Neural cell (in vitro differentiated cells): ENCODE measurements at regions not wholly inside any gene's neighbourhood (a gene's known extent, or its start where the extent isn't known, plus 50 kb on each side); places are given as distances from the start of the nearest gene placed in this dataset.

ENCODE experiments used
- H2AFZ ChIP-seq: fragments of 200-600, 300-800 bp; sonication (generic), shearing (Covaris generic); 2 replicates; pipeline ENCODE4 v1.6.0; 2014; ENCODE audit warnings: low read depth, mild to moderate bottlenecking, antibody characterized with exemption, low read length, moderate library complexity
- H3F3A ChIP-seq: fragments of 200-600 bp; shearing (Covaris generic); 2 replicates; pipeline ENCODE4 v1.6.1; 2016; ENCODE audit warnings: mild to moderate bottlenecking, moderate library complexity, mixed read lengths, antibody characterized with exemption, low read length; ENCODE audit not compliant: insufficient read depth, poor library complexity, severe bottlenecking
- H3K27ac ChIP-seq: fragments of 200-600, 300-800 bp; sonication (generic), shearing (Covaris generic); 2 replicates; pipeline ENCODE4 v1.5.1; 2014; ENCODE audit warnings: mild to moderate bottlenecking, low read length, moderate library complexity
- H3K27me3 ChIP-seq: fragments of 300-800, 200-600 bp; sonication (generic), shearing (Covaris generic); 2 replicates; pipeline ENCODE4 v1.6.0; 2014; ENCODE audit warnings: mild to moderate bottlenecking, low read depth, low read length, moderate library complexity; ENCODE audit not compliant: insufficient read depth
- H3K36me3 ChIP-seq: fragments of 300-800, 200-600 bp; sonication (generic), shearing (Covaris generic); 2 replicates; pipeline ENCODE4 v1.5.1; 2014; ENCODE audit warnings: mild to moderate bottlenecking, antibody characterized with exemption, low read length, moderate library complexity; ENCODE audit not compliant: insufficient read depth
- H3K4me2 ChIP-seq: fragments of 300-800, 200-600 bp; sonication (generic), shearing (Covaris generic); 2 replicates; pipeline ENCODE4 v1.6.0; 2014; ENCODE audit warnings: mild to moderate bottlenecking, low read length
- H3K4me3 ChIP-seq: fragments of 300-800, 200-600 bp; sonication (generic), shearing (Covaris generic); 2 replicates; pipeline ENCODE4 v1.5.1; 2014; ENCODE audit warnings: mild to moderate bottlenecking, low read length, moderate library complexity
- H3K79me2 ChIP-seq: fragments of 200-600 bp; shearing (Covaris generic); replicated peaks from 2 replicates; pipeline ENCODE4 v1.6.0; 2014; ENCODE audit warnings: mild to moderate bottlenecking, low read length, moderate library complexity; ENCODE audit not compliant: insufficient read depth
- H3K9ac ChIP-seq: fragments of 300-800, 200-600 bp; sonication (generic), shearing (Covaris generic); 2 replicates; pipeline ENCODE4 v1.6.1; 2016; ENCODE audit warnings: mild to moderate bottlenecking, low read length, mixed read lengths
- H3K9me2 ChIP-seq: fragments of 200-600 bp; shearing (Covaris generic); 2 replicates; pipeline ENCODE4 v1.6.1; 2016; ENCODE audit warnings: mild to moderate bottlenecking, low read length, mixed read lengths; ENCODE audit not compliant: insufficient read depth
- H3K9me3 ChIP-seq: fragments of 200-600, 300-800 bp; sonication (generic), shearing (Covaris generic); 2 replicates; pipeline ENCODE4 v1.6.1; 2016; ENCODE audit warnings: mild to moderate bottlenecking, mixed run types, low read length, moderate library complexity, mixed read lengths
- H4K20me1 ChIP-seq: fragments of 200-600 bp; shearing (Covaris generic); 2 replicates; pipeline ENCODE4 v1.6.1; 2016; ENCODE audit warnings: mild to moderate bottlenecking, mixed run types; ENCODE audit not compliant: insufficient read depth
- CTCF ChIP-seq: fragments of 450-650 bp; IDR thresholded peaks from 2 replicates; pipeline ENCODE4 v1.5.1; 2014; ENCODE audit warnings: antibody characterized with exemption, mild to moderate bottlenecking, moderate library complexity; ENCODE audit not compliant: poor library complexity, severe bottlenecking
- EP300 ChIP-seq: fragments of 450-650 bp; conservative IDR thresholded peaks from 2 replicates; pipeline ENCODE4 v1.6.1; 2014; ENCODE audit warnings: antibody characterized with exemption, mild to moderate bottlenecking, moderate library complexity; ENCODE audit not compliant: poor library complexity, severe bottlenecking
- EZH2 ChIP-seq: fragments of 200-600, 300-800 bp; shearing (Covaris generic), sonication (generic); IDR thresholded peaks from 2 replicates; pipeline ENCODE4 v1.6.1; 2014; ENCODE audit warnings: antibody characterized with exemption, low read length, borderline replicate concordance, mild to moderate bottlenecking; ENCODE audit not compliant: insufficient read depth, poor library complexity, severe bottlenecking
- MXI1 ChIP-seq: fragments of 450-650 bp; conservative IDR thresholded peaks from 2 replicates; pipeline ENCODE4 v1.6.1; 2014; ENCODE audit warnings: antibody characterized with exemption, mild to moderate bottlenecking; ENCODE audit not compliant: poor library complexity, severe bottlenecking
- POLR2AphosphoS5 ChIP-seq: IDR thresholded peaks from 2 replicates; pipeline ENCODE4 v1.6.1; 2012
- RAD21 ChIP-seq: fragments of 450-650 bp; conservative IDR thresholded peaks from 2 replicates; pipeline ENCODE4 v1.6.1; 2014; ENCODE audit warnings: antibody characterized with exemption, mild to moderate bottlenecking, moderate library complexity
- REST ChIP-seq: IDR thresholded peaks from 2 replicates; pipeline ENCODE4 v1.6.1; 2012; ENCODE audit warnings: borderline replicate concordance
- SMC3 ChIP-seq: fragments of 450-650 bp; conservative IDR thresholded peaks from 2 replicates; pipeline ENCODE4 v1.6.1; 2014; ENCODE audit warnings: antibody characterized with exemption, mild to moderate bottlenecking, moderate library complexity; ENCODE audit not compliant: poor library complexity
- TAF1 ChIP-seq: IDR thresholded peaks from 2 replicates; pipeline ENCODE4 v1.6.1; 2012; ENCODE audit warnings: low read depth

DNA sequence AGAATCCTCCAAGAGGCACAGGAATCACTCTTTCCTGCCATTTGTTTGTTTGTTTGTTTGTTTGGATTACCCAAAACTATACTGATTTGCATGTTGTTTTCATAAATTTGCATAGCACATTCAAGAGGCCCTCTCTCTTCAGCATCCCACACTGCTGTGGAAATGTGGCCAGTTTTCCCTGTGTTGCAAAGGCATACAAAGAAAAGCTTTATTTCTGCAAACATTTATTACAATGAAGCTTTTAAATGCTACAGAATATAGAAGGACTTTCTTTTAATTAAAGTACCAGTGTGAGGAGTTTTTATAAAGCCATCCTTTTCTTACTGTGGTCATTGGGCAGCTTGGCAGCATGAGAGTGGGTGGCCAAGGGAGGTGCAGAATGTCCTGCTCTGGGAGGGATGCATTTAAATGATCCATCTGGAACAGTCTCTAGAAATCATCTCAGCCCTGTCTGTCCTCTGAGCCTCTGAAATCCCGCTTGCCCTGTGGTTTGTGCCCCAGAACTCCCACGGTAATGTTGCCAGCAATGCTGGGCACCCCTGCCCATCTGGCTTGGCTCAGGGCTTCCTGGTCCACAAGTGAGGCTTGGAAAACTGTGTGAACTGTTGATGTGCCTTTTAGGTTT, 356.8 kb upstream of the KIF2A start:
- no peaks in the 10 kb centered on the region for H3K9me3 ChIP-seq
- H3K36me3 ChIP-seq = no peaks in the 10 kb centered on the region
- no peaks in the 10 kb centered on the region for H3K79me2 ChIP-seq
- no peak overlapping the region for H3K4me2 ChIP-seq
- no peak overlapping the region for H3K9ac ChIP-seq
- H3K27me3 ChIP-seq = no peaks in the 10 kb centered on the region
- no peak overlapping the region for H3K27ac ChIP-seq
- H4K20me1 ChIP-seq = no peaks in the 10 kb centered on the region
- no peaks in the 10 kb centered on the region for H3F3A ChIP-seq
- H2AFZ ChIP-seq = no peak overlapping the region
- no peak overlapping the region for H3K4me3 ChIP-seq
- no peaks in the 10 kb centered on the region for H3K9me2 ChIP-seq
- TF ChIP-seq TAF1 (no peak), REST (no peak), EZH2 (no peak), CTCF (no peak), POLR2AphosphoS5 (no peak), RAD21 (no peak), MXI1 (no peak)

DNA sequence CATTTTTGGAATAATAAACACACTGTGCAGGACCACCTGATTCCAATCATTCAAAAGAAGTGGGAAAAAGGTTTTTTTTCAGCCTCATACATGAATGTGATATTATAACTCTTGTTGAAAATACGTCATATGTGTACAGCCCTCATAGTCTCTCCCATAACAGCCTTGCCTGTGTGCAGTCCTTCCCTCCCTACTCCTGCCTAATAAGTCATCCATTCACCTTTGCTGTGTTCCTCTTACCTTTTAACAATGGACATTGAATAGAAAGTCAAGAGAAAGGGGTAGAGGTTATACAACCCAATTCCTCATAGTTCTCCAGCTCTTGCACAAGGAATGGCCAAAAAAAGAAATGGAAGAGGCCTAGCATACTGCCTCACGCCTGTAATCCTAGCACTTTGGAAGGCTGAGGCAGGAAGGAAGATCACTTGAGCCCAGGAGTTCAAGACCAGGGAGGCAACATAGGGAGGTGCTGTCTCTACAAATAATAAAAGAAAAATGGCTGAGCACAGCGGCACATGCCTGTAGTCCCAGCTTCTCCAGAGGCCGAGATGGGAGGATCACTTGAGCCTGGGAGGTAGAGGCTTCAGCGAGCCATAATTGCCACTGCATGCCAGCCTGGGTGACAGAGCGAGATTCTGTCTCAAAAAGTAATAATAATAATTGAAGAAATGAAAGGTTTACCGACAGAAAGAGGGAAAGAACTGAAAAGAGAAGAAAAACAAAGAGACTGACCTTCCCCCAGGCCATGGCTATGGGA, 356.1 kb upstream of the KIF2A start:
- Histone ChIP-seq H3K4me3 (no peak overlapping the region), H3K27me3 (no peaks in the 10 kb centered on the region), H3K4me2 (no peak overlapping the region), H3K27ac (no peak overlapping the region), H3K9me3 (no peaks in the 10 kb centered on the region), H3K9me2 (no peaks in the 10 kb centered on the region), H3K36me3 (no peaks in the 10 kb centered on the region), H3F3A (no peaks in the 10 kb centered on the region), H3K79me2 (no peaks in the 10 kb centered on the region), H2AFZ (no peak overlapping the region), H3K9ac (no peak overlapping the region), H4K20me1 (no peaks in the 10 kb centered on the region)
- TF ChIP-seq MXI1 (no peak), EZH2 (no peak), EP300 (no peak), SMC3 (no peak), REST (no peak), POLR2AphosphoS5 (no peak), TAF1 (no peak), RAD21 (no peak), CTCF (no peak)
